ENCODE measurements at regions not wholly inside any gene's neighbourhood (a gene's known extent, or its start where the extent isn't known, plus 50 kb on each side); places are given as distances from the start of the nearest gene placed in this dataset.

GRCh38 chr11:106581399-106581798, 436.9 kb downstream of the GUCY1A2 start:
- H3K4me3 ChIP-seq (ENCODE audit: low read length), result no peak overlapping the region
- DNase-seq (ENCODE audit: low read depth, low spot score), result no peak

DNA sequence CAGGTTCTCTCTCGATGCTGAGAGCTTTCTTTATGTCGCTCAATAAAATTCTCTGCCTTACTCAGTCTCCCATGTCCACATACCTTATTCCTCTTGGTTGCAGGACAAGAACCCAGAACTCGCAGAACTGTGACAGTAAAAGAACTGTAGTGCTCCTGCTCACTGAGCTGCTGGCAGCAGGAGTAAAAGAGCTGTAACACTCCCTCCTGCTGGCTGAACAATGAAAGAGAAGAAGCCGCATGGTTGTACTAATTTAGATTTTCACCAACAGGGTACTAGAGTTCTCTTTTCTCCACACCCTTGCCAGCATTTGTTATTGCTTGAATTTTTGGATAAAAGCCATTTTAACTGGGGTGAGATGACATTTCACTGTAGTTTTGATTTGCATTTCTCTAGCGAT, 433.2 kb downstream of the GUCY1A2 start:
- H3K4me3 ChIP-seq (ENCODE audit: low read length), result no peak overlapping the region
- peak; percentile 53 for DNase-seq (ENCODE audit: low read depth, low spot score)

DNA sequence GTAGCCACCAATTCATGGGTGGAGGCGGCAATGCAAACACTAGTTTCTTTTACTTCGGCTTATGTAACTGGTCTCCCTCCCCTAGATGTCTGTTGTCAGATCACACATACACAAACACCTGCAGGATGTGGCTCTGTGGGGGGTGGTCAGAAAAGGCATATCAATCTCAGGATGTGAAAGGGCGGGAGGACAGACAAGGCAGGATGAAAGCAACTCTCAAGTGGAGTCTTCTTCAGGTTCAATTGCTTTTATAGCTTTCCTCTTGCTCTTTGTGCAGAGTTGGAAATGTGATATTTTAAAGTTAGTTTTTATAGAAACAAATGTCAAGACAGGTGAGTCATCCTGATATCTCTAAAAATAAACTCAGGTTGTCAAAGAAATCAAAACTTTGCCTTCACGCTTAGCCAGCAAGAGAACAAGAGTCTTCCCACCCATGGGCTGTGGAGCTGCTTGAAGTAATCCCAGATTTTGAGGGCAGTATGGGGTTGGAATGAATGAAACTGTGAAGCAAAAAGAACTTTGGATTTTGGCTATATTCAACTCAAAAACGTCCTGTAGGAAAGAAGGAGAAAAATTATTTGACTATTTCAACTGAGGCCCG, 423.4 kb downstream of the GUCY1A2 start:
- peak; percentile 96 for DNase-seq (ENCODE audit: low read depth, low spot score)
- H3K4me3 ChIP-seq (ENCODE audit: low read length), result no peak overlapping the region

GRCh38 chr11:106601684-106602297, 416.5 kb downstream of the GUCY1A2 start:
- no peak overlapping the region for H3K4me3 ChIP-seq (ENCODE audit: low read length)
- DNase-seq (ENCODE audit: low read depth, low spot score), result no peak

DNA sequence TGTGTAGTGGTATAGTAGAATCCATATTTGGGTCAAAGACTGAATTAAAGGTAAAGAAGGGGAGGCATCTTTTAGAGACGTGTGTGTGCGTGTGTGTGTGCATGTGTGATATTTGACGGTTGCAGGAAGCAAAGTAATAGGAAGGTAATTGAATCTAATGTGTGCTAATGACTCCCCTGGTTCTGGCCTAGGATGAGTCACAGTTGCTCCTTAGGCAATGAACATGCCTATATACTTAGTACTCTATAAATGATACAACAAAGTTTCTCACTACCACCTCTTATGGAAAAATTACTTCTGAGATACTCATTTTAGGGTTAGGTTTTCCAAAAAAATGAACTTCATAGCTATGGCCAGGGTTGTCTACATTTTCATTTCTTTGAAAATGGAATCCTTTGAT, 409.6 kb downstream of the GUCY1A2 start:
- no peak for DNase-seq (ENCODE audit: low read depth, low spot score)
- no peak overlapping the region for H3K4me3 ChIP-seq (ENCODE audit: low read length)

DNA sequence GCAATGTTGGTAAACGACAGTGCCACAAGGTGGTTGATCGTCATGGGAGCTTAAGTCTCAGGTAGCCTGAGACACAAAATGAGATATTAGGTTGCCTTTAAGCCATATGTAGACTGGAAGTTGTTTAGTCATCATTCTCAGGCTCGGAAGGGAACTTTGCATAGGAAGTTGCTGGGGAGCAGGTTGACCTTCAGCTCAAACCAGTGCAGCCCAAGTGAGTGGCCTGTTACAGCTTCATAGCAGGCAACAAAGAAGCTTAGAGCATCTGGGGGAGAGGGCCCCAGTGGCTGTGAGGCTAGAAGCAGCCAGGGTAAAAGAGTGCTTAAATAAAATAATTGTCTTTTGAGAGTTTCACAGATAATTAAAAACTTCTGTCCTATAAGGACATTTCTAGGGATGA, 404.0 kb downstream of the GUCY1A2 start:
- no peak for DNase-seq (ENCODE audit: low read depth, low spot score)
- no peak overlapping the region for H3K4me3 ChIP-seq (ENCODE audit: low read length)

- H3K4me3 ChIP-seq (ENCODE audit: low read length), result no peak overlapping the region
- no peak for DNase-seq (ENCODE audit: low read depth, low spot score)
These were observed 398.8 kb downstream of the GUCY1A2 start for GRCh38 chr11:106619320-106619990.

DNA sequence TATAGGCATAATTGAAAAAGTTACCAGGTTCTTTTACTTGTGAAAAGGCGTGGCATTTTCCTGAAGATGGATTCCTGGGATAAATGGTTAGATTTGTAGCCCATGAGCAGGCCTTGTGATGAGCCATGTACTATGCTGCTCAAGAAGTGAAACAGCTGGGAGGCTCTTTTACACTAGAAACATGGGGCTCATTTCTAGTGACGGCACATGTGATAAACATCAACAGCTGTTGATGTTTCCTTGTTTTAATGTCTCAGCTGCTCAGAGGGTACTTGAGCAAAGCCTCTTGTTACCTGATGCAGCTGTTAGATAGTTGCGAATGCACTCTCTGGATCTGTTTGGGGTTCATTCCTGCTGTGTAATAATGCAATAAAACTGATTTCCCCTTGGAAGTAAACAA, 396.8 kb downstream of the GUCY1A2 start:
- DNase-seq (ENCODE audit: low read depth, low spot score), result no peak

More for the DNA sequence above, 396.8 kb downstream of the GUCY1A2 start:
- no peak overlapping the region for H3K4me3 ChIP-seq (ENCODE audit: low read length)
